ENCODE measurements at regions not wholly inside any gene's neighbourhood (a gene's known extent, or its start where the extent isn't known, plus 50 kb on each side); places are given as distances from the start of the nearest gene placed in this dataset.

DNA sequence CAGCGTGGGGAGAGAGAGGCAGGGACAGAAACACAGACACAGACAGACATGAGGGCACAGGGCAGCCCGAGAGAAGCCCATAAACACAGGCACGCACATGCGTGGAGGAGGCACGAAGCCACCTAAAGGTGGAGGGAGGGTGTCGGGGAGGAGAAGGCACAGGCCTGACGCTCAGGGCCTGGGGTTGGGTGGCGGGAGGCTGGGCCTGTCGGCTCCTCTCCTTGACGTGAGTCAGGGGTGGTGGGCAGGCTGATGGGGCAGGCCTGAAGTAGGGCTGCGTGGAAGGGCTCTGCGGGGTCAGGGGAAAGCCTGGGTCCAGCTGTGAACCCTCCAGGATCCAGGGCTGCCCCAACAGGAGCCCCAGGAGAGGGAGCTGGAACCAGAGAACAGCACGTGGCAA lies 74.2 kb downstream of the EPHB3 start:
- TF ChIP-seq, protein P1, sequence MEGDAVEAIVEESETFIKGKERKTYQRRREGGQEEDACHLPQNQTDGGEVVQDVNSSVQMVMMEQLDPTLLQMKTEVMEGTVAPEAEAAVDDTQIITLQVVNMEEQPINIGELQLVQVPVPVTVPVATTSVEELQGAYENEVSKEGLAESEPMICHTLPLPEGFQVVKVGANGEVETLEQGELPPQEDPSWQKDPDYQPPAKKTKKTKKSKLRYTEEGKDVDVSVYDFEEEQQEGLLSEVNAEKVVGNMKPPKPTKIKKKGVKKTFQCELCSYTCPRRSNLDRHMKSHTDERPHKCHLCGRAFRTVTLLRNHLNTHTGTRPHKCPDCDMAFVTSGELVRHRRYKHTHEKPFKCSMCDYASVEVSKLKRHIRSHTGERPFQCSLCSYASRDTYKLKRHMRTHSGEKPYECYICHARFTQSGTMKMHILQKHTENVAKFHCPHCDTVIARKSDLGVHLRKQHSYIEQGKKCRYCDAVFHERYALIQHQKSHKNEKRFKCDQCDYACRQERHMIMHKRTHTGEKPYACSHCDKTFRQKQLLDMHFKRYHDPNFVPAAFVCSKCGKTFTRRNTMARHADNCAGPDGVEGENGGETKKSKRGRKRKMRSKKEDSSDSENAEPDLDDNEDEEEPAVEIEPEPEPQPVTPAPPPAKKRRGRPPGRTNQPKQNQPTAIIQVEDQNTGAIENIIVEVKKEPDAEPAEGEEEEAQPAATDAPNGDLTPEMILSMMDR (IDR thresholded peaks at IDR 0.05 in 4 of 5, conservative IDR thresholded peaks at IDR 0.05 in 1 of 5): no peak
- TF ChIP-seq POLR2A (IDR thresholded peaks at IDR 0.05): no peak
